ENCODE measurements at regions not wholly inside any gene's neighbourhood (a gene's known extent, or its start where the extent isn't known, plus 50 kb on each side); places are given as distances from the start of the nearest gene placed in this dataset.

DNA sequence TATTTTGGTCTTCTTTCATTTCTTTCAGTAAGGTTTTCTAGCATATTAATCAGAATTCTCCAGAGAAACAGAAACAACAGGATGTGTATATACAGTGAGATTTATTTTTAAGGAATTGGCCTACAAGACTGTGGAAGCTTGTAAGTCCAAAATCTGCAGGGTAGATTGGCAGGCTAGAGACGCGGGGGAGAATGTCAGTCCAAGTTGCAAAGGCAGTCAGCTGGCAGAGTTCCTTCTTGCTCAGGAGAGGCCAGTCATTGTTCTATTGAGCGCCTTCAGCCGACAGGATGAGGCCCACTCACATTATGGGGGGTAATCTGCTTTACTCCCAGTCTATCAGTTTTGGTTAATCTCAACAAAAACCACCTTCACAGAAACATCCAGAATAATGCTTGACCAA is 133.4 kb upstream of the UBE3A start:
- H3K79me2 ChIP-seq (ENCODE audit: insufficient read depth, low read length) = no peaks in the 10 kb centered on the region
- WGBS (ENCODE audit: extremely low coverage, insufficient read length, low lambda C conversion rate) = no CpG with 5 or more reads among the region's 4 CpGs
- no peaks in the 10 kb centered on the region for H3K79me1 ChIP-seq (ENCODE audit: insufficient read depth, low read depth, low read length, poor library complexity, severe bottlenecking)
- peaks cover 10 to 22% of the 10 kb centered on the region in 2 experiments for H3K4me1 Mint-ChIP-seq
- no peak for DNase-seq
- H4K20me1 ChIP-seq (ENCODE audit: control insufficient read depth, insufficient read depth, insufficient read length) = no peaks in the 10 kb centered on the region
- H3K23me2 ChIP-seq (ENCODE audit: insufficient read length, low read depth, low read length, poor library complexity, severe bottlenecking) = no peaks in the 10 kb centered on the region
- H2AK5ac ChIP-seq (ENCODE audit: insufficient read length, low read length) = no peak overlapping the region
- H3K27ac ChIP-seq (ENCODE audit: insufficient read length, low read depth, low read length) = no peak overlapping the region
- H2AFZ ChIP-seq (ENCODE audit: low read length) = no peak overlapping the region
- H2BK20ac ChIP-seq (ENCODE audit: low read depth, low read length, poor library complexity, severe bottlenecking) = no peak overlapping the region
- H3K23ac ChIP-seq (ENCODE audit: insufficient read length, low read depth, low read length) = no peak overlapping the region
- no peak overlapping the region for H2BK15ac ChIP-seq (ENCODE audit: low read depth, low read length)
- no peaks in the 10 kb centered on the region for H3K9me3 Mint-ChIP-seq
- no peak overlapping the region for H4K5ac ChIP-seq (ENCODE audit: insufficient read length, low read depth, low read length)
- H3K27me3 Mint-ChIP-seq (ENCODE audit: low read depth) = no peaks in the 10 kb centered on the region
- H3K4me1 ChIP-seq (ENCODE audit: insufficient read depth, low read length) = no peaks in the 10 kb centered on the region
- H3K14ac ChIP-seq (ENCODE audit: insufficient read depth, low read length) = no peak overlapping the region
- no peak overlapping the region for H3K4me3 Mint-ChIP-seq
- no peaks in the 10 kb centered on the region for H3K9me3 ChIP-seq (ENCODE audit: control insufficient read depth, low read depth, low read length)
- no peak overlapping the region for H2BK120ac ChIP-seq (ENCODE audit: low read depth, low read length, poor library complexity, severe bottlenecking)
- no peaks in the 10 kb centered on the region; a peak in 2 of 7 replicates for H3K36me3 Mint-ChIP-seq (ENCODE audit: insufficient read depth in 1 of 3, low read depth in 3 of 3)
- H4K91ac ChIP-seq (ENCODE audit: insufficient read length, low read depth, low read length) = no peak overlapping the region
- H2BK12ac ChIP-seq (ENCODE audit: insufficient read length, low read depth, low read length) = no peak overlapping the region
- no peak overlapping the region for H3K4ac ChIP-seq (ENCODE audit: low read depth, low read length)
- H3K4me2 ChIP-seq (ENCODE audit: insufficient read depth, insufficient read length, low read length) = no peak overlapping the region
- H2BK5ac ChIP-seq (ENCODE audit: insufficient read length, low read length) = no peak overlapping the region
- H3K27me3 ChIP-seq (ENCODE audit: insufficient read depth, low read length) = no peaks in the 10 kb centered on the region
- H3K56ac ChIP-seq (ENCODE audit: insufficient read length, low read depth, low read length) = no peak overlapping the region
- no peak overlapping the region for H3K18ac ChIP-seq (ENCODE audit: insufficient read length, low read depth, low read length)
- TF ChIP-seq, protein P1, sequence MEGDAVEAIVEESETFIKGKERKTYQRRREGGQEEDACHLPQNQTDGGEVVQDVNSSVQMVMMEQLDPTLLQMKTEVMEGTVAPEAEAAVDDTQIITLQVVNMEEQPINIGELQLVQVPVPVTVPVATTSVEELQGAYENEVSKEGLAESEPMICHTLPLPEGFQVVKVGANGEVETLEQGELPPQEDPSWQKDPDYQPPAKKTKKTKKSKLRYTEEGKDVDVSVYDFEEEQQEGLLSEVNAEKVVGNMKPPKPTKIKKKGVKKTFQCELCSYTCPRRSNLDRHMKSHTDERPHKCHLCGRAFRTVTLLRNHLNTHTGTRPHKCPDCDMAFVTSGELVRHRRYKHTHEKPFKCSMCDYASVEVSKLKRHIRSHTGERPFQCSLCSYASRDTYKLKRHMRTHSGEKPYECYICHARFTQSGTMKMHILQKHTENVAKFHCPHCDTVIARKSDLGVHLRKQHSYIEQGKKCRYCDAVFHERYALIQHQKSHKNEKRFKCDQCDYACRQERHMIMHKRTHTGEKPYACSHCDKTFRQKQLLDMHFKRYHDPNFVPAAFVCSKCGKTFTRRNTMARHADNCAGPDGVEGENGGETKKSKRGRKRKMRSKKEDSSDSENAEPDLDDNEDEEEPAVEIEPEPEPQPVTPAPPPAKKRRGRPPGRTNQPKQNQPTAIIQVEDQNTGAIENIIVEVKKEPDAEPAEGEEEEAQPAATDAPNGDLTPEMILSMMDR (conservative IDR thresholded peaks at IDR 0.05) = no peak
- H3T11ph ChIP-seq (ENCODE audit: low read length) = no peak overlapping the region
- H3K27ac Mint-ChIP-seq = no peak overlapping the region; a peak in 1 of 7 replicates
- H4K8ac ChIP-seq (replicated peaks; ENCODE audit: insufficient read length, low read depth, low read length) = no peak overlapping the region
- no peak overlapping the region for H3K9ac ChIP-seq (ENCODE audit: extremely low read depth, insufficient read length, low read length)
